Spinal cord (tissue), 9 donors: ENCODE measurements at regions not wholly inside any gene's neighbourhood (a gene's known extent, or its start where the extent isn't known, plus 50 kb on each side); places are given as distances from the start of the nearest gene placed in this dataset.
A peak's percentile ranks its signal among the peaks of the same experiment; 100 is the strongest.

ENCODE experiments used
- DNase-seq, 6 donors: peaks; one replicate each; pipeline versions ENCODE4 v3.0.0 to v3.0.0-alpha.2; 2013 to 2015; ENCODE audit warnings: low spot score in 6 of 6, low read depth in 4 of 6
- H3K27ac ChIP-seq: one replicate; pipeline ENCODE4 v1.5.1; 2013; ENCODE audit warnings: low read depth, low read length, control low read depth
- H3K27me3 ChIP-seq: one replicate; pipeline ENCODE4 v1.6.1; 2013; ENCODE audit warnings: low read length; ENCODE audit not compliant: control insufficient read depth, insufficient read depth
- H3K36me3 ChIP-seq: one replicate; pipeline ENCODE4 v1.6.1; 2013; ENCODE audit warnings: low read length; ENCODE audit not compliant: control insufficient read depth, insufficient read depth
- H3K4me1 ChIP-seq: one replicate; pipeline ENCODE4 v1.6.1; 2013; ENCODE audit warnings: low read length; ENCODE audit not compliant: control insufficient read depth, insufficient read depth
- H3K4me3 ChIP-seq: one replicate; pipeline ENCODE4 v1.5.1; 2013; ENCODE audit warnings: low read depth, low read length, control low read depth
- H3K9me3 ChIP-seq: one replicate; pipeline ENCODE4 v1.6.1; 2013; ENCODE audit warnings: low read length; ENCODE audit not compliant: control insufficient read depth, insufficient read depth
- WGBS: methylation state at CpG from one replicate; pipeline ENCODE4 v1.1.5; 2013; ENCODE audit warnings: missing lambda C conversion rate; ENCODE audit not compliant: insufficient coverage; 5-methylcytosine and 5-hydroxymethylcytosine counted together
- donor health status: healthy.

DNA sequence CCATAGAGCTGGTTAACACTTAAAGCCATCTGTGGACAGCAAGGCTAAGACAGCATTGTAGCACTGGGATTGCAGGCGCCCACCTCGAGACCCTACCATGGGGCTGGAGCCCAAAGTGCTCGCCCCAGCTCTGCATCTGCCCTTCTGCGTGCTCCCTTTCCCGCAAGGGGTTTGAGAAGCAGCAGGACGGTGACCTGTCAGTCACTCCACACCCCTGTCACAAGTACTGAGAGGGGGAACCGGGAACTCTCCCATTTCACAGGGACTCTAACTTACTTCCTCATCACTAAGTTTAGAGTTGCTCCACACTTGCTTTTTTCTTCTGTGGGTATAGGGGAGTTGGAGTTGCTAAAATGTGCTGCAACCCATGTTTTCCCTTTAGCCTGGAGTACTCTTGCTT lies 273.2 kb downstream of the SMARCA2 start:
- Histone ChIP-seq H3K4me3 (no peak overlapping the region), H3K9me3 (no peaks in the 10 kb centered on the region), H3K36me3 (no peaks in the 10 kb centered on the region), H3K27me3 (no peaks in the 10 kb centered on the region), H3K4me1 (peaks cover 8% of the 10 kb centered on the region), H3K27ac (no peak overlapping the region)
- 100% methylated on average over 4 of the region's 7 CpGs for WGBS
- DNase-seq = no peak

DNA sequence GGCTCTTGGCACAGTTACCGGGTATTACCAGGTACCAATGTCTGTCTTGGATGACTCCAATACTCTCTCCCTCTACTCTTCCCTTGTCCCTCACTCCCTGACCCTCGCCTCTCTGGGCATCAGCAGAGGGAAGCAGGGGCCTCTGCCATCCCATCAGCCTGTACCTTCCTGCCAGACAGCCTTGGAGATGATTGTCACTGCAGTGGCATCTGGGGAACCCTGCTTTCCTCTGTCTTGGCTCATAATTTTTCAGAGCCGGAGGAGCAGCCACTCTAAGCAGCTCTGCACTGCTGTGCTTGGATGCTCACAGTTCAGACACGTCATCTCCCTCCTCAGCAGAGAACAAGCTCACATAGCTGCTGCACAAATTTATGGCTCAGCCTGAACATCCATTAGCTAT lies 274.1 kb downstream of the SMARCA2 start:
- no peaks in the 10 kb centered on the region for H3K9me3 ChIP-seq
- WGBS = 46% methylated on average over 3 of the region's 4 CpGs
- peak in 2 of 6 donors; percentile 37 to 86 for DNase-seq
- no peaks in the 10 kb centered on the region for H3K36me3 ChIP-seq
- no peaks in the 10 kb centered on the region for H3K27me3 ChIP-seq
- H3K4me3 ChIP-seq = no peak overlapping the region
- no peak overlapping the region for H3K27ac ChIP-seq
- peaks cover 8% of the 10 kb centered on the region for H3K4me1 ChIP-seq

GRCh38 chr9:2290382-2290781 lies 275.2 kb downstream of the SMARCA2 start:
- peaks cover 8% of the 10 kb centered on the region for H3K4me1 ChIP-seq
- WGBS = 80% methylated on average over 1 of the region's 1 CpG
- no peak for DNase-seq
- H3K36me3 ChIP-seq = no peaks in the 10 kb centered on the region
- no peaks in the 10 kb centered on the region for H3K9me3 ChIP-seq
- no peaks in the 10 kb centered on the region for H3K27me3 ChIP-seq
- no peak overlapping the region for H3K4me3 ChIP-seq
- no peak overlapping the region for H3K27ac ChIP-seq

DNA sequence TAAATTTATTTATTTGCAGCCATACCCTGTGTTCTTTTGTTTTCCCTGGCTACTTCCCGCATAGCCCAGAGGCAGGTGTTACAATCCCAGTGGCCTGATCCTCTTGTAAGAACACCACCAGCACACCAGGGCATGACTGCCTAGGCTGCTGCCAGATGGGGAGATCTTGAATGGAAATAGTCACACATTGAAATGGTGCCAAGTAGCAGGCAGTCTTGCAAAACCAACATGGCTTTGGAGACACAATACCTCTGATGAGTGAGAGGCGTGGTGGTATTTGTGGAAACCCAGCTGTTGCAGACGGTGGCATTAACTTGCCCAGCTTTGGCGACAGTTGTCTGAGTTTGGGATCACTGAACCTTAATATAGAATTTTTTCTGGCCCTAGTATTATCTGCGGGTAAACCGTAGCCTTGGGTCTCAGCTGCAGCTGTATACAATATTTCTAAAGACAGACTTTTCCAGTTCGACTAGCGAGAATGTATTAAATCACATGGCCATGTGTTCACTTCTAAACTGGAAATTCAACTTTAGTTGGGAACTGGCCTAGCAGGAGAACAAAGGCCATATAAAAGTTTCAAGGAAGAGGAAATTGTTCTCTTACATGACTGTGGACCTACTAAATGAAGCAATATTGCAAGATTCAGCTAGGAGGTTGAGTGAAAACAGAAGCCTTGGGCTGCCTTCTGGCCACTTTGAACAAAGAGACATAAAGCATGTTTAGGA lies 277.0 kb downstream of the SMARCA2 start:
- Histone ChIP-seq H3K4me1 (peaks cover 8% of the 10 kb centered on the region), H3K4me3 (no peak overlapping the region), H3K27ac (no peak overlapping the region), H3K27me3 (no peaks in the 10 kb centered on the region), H3K9me3 (no peaks in the 10 kb centered on the region), H3K36me3 (no peaks in the 10 kb centered on the region)
- peak in 2 of 6 donors; percentile 30 to 77 for DNase-seq
- WGBS = 82% methylated on average over 5 of the region's 8 CpGs

DNA sequence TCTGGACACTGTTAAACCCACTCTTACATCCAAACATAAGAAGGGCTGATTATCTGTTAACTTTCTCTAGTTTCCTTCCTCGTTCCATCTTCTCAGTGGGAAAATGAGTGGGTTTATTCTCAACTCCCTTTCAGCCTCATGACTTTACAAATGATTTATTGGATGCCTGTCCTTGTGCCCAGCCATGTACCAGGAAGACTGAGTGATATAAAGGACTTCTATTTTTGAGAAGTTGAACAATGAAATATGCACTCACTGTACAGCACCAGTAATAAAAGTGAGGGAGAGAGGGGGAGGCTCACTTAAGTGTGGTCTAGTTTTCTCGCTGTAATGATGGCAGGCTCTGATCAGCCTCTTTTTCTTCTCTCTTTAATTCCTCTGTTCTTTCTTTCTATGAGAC lies 277.6 kb downstream of the SMARCA2 start:
- H3K27ac ChIP-seq = no peak overlapping the region

DNA sequence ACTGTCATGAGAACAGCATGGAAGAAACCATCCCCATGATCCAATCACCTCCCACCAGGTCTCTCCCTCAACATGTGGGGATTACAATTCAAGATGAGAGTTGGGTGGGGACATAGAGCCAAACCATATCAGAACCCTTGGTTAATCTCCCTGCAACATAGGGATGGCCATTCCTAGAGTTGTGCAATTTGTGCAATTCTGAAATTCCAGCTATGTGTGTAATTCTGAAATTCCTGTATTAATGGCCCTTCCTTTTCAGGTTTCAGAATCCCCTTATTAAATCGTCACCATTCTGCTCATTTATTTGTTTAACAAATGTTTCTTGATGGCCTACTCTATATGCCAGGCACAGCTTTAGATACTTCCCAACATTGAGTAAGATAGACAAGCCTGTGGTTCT lies 282.6 kb downstream of the SMARCA2 start:
- WGBS = no CpG with 5 or more reads among the region's 1 CpG
- no peak for DNase-seq
- no peak overlapping the region for H3K27ac ChIP-seq
- H3K4me1 ChIP-seq = no peaks in the 10 kb centered on the region
- no peak overlapping the region for H3K4me3 ChIP-seq
- H3K36me3 ChIP-seq = no peaks in the 10 kb centered on the region
- H3K9me3 ChIP-seq = no peaks in the 10 kb centered on the region
- H3K27me3 ChIP-seq = no peaks in the 10 kb centered on the region

More for the DNA sequence above, 277.6 kb downstream of the SMARCA2 start:
- H3K9me3 ChIP-seq = no peaks in the 10 kb centered on the region
- DNase-seq = no peak
- no CpG with 5 or more reads among the region's 2 CpGs for WGBS
- H3K4me3 ChIP-seq = no peak overlapping the region
- peaks cover 8% of the 10 kb centered on the region for H3K4me1 ChIP-seq
- H3K36me3 ChIP-seq = no peaks in the 10 kb centered on the region
- no peaks in the 10 kb centered on the region for H3K27me3 ChIP-seq

GRCh38 chr9:2298217-2298616 lies 283.1 kb downstream of the SMARCA2 start:
- H3K4me3 ChIP-seq = no peak overlapping the region
- no peak for DNase-seq
- no peaks in the 10 kb centered on the region for H3K9me3 ChIP-seq
- no peaks in the 10 kb centered on the region for H3K4me1 ChIP-seq
- no peaks in the 10 kb centered on the region for H3K27me3 ChIP-seq
- no peaks in the 10 kb centered on the region for H3K36me3 ChIP-seq
- 94% methylated on average over 1 of the region's 1 CpG for WGBS
- H3K27ac ChIP-seq = no peak overlapping the region

GRCh38 chr9:2299156-2299842 lies 284.2 kb downstream of the SMARCA2 start:
- Histone ChIP-seq H3K9me3 (no peaks in the 10 kb centered on the region), H3K27me3 (no peaks in the 10 kb centered on the region), H3K36me3 (no peaks in the 10 kb centered on the region), H3K4me1 (no peaks in the 10 kb centered on the region), H3K4me3 (no peak overlapping the region), H3K27ac (no peak overlapping the region)
- WGBS = 72% methylated on average over 5 of the region's 5 CpGs
- peak in 1 of 6 donors; percentile 42 for DNase-seq

DNA sequence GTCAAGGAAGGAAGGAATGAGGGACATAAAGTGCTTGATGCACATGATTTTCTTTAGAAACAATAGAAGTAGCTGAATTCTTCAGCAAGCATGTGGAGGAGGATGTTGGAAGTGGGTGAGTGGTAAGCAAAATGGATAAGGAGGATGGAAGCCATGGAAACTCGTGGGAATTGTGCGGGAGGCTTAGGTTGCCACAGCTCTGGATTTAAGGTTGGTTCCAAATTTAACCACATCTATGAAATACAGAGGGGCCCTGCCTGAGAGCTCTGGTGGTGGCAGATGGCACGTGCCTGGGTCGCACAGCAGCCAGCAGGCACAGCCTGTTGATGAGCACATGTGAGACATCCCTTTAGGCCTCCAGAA lies 284.7 kb downstream of the SMARCA2 start:
- 100% methylated on average over 2 of the region's 4 CpGs for WGBS
- Histone ChIP-seq H3K36me3 (no peaks in the 10 kb centered on the region), H3K27me3 (no peaks in the 10 kb centered on the region), H3K4me3 (no peak overlapping the region), H3K9me3 (no peaks in the 10 kb centered on the region), H3K4me1 (no peaks in the 10 kb centered on the region), H3K27ac (no peak overlapping the region)
- DNase-seq = no peak

GRCh38 chr9:2300325-2300724 lies 285.2 kb downstream of the SMARCA2 start:
- no peaks in the 10 kb centered on the region for H3K9me3 ChIP-seq
- no peaks in the 10 kb centered on the region for H3K36me3 ChIP-seq
- no peaks in the 10 kb centered on the region for H3K27me3 ChIP-seq
- no peak overlapping the region for H3K27ac ChIP-seq
- no peak overlapping the region for H3K4me3 ChIP-seq
- DNase-seq = no peak
- H3K4me1 ChIP-seq = no peaks in the 10 kb centered on the region
